IMR-90 (cell line): ENCODE measurements at regions not wholly inside any gene's neighbourhood (a gene's known extent, or its start where the extent isn't known, plus 50 kb on each side); places are given as distances from the start of the nearest gene placed in this dataset.

Source experiments
- ATAC-seq: fragments of 200-7000 bp; cut with Tn5 transposase; 2 replicates; pipeline ENCODE4 v1.9.1; 2020; ENCODE audit warnings: low read depth, mild to moderate bottlenecking, moderate library complexity
- BruUV-seq: library from RNA; stranded (reverse); fragments of 400-500 nt; replicated peaks from 2 replicates; lab custom pipeline; 2021; lab: Mats Ljungman, UMichigan
- CTCF ChIA-PET: fragments of 300-600 bp; formaldehyde crosslinking; extraction: SDS; loops from one replicate; lab custom pipeline; 2021; ENCODE audit warnings: antibody characterized with exemption; lab: Yijun Ruan, JAX
- POLR2A ChIA-PET: fragments of 300-600 bp; sonication (Branson Sonifier 250); formaldehyde crosslinking; loops from one replicate; lab custom pipeline; 2022; ENCODE audit warnings: antibody characterized with exemption; ENCODE audit not compliant: unreplicated experiment; lab: Charles Lee
- DNase-seq: peaks from one replicate; pipeline ENCODE4 v3.0.0; 2013
- H2AFZ ChIP-seq: replicated peaks from 2 replicates; pipeline ENCODE3; 2013; ENCODE audit warnings: low read length, mild to moderate bottlenecking; ENCODE audit not compliant: poor library complexity
- H2AK5ac ChIP-seq: 2 replicates; pipeline ENCODE4 v1.6.1; 2013; ENCODE audit warnings: low read depth, low read length, inconsistent platforms
- H2AK9ac ChIP-seq: replicated peaks from 2 replicates; pipeline ENCODE3; 2013; ENCODE audit warnings: mild to moderate bottlenecking, low read depth, low read length, moderate library complexity; ENCODE audit not compliant: poor library complexity
- H2BK120ac ChIP-seq: 2 replicates; pipeline ENCODE4 v1.6.1; 2013; ENCODE audit warnings: low read depth, low read length, inconsistent platforms
- H2BK15ac ChIP-seq: 3 replicates; pipeline ENCODE4 v1.6.1; 2013; ENCODE audit warnings: low read depth, low read length, inconsistent platforms
- H2BK20ac ChIP-seq: 2 replicates; pipeline ENCODE4 v1.6.1; 2013; ENCODE audit warnings: low read depth, mild to moderate bottlenecking, inconsistent platforms, low read length, moderate library complexity
- H2BK5ac ChIP-seq: 2 replicates; pipeline ENCODE4 v1.6.1; 2013; ENCODE audit warnings: mild to moderate bottlenecking, low read depth, low read length, inconsistent platforms; ENCODE audit not compliant: poor library complexity, severe bottlenecking
- H3K14ac ChIP-seq: replicated peaks from 2 replicates; pipeline ENCODE4 v1.6.1; 2013; ENCODE audit warnings: low read depth, low read length, inconsistent platforms
- H3K18ac ChIP-seq: 2 replicates; pipeline ENCODE4 v1.6.1; 2013; ENCODE audit warnings: low read depth, low read length, control low read depth
- H3K23ac ChIP-seq: 2 replicates; pipeline ENCODE4 v1.6.1; 2013; ENCODE audit warnings: low read depth, low read length, inconsistent platforms
- H3K27ac ChIP-seq: 2 replicates; pipeline ENCODE4 v1.5.1; 2013; ENCODE audit warnings: mild to moderate bottlenecking, control low read depth, low read length; ENCODE audit not compliant: insufficient read depth
- H3K27me3 ChIP-seq: 2 replicates; pipeline ENCODE4 v1.6.1; 2013; ENCODE audit warnings: low read length; ENCODE audit not compliant: control insufficient read depth, insufficient read depth
- H3K36me3 ChIP-seq: 2 replicates; pipeline ENCODE4 v1.6.1; 2013; ENCODE audit warnings: low read length, mixed read lengths; ENCODE audit not compliant: control insufficient read depth, insufficient read depth
- H3K4ac ChIP-seq: 2 replicates; pipeline ENCODE4 v1.6.1; 2013; ENCODE audit warnings: low read depth, low read length, inconsistent platforms
- H3K4me1 ChIP-seq: 2 replicates; pipeline ENCODE4 v1.6.1; 2013; ENCODE audit warnings: low read length, mixed read lengths; ENCODE audit not compliant: control insufficient read depth, insufficient read depth
- H3K4me2 ChIP-seq: 2 replicates; pipeline ENCODE4 v1.6.1; 2013; ENCODE audit warnings: low read depth, mild to moderate bottlenecking, control low read depth, low read length, moderate library complexity
- H3K4me3 ChIP-seq: 2 replicates; pipeline ENCODE4 v1.5.1; 2013; ENCODE audit warnings: low read depth, mild to moderate bottlenecking, control low read depth, low read length, moderate library complexity; ENCODE audit not compliant: insufficient read depth
- H3K56ac ChIP-seq: 2 replicates; pipeline ENCODE4 v1.6.1; 2013; ENCODE audit warnings: low read length, inconsistent platforms; ENCODE audit not compliant: insufficient read depth; ENCODE audit errors: extremely low read depth
- H3K79me1 ChIP-seq, 2 experiments: 2 replicates each; pipeline ENCODE4 v1.6.1; 2013; ENCODE audit warnings: low read length in 2 of 2, inconsistent platforms in 1 of 2, low read depth in 1 of 2
- H3K9ac ChIP-seq: 2 replicates; pipeline ENCODE4 v1.6.1; 2013; ENCODE audit warnings: low read depth, low read length, control low read depth
- H3K9me1 ChIP-seq: 2 replicates; pipeline ENCODE4 v1.6.1; 2013; ENCODE audit warnings: low read length, inconsistent platforms; ENCODE audit not compliant: insufficient read depth
- H3K9me3 ChIP-seq: 2 replicates; pipeline ENCODE4 v1.6.1; 2013; ENCODE audit warnings: low read length; ENCODE audit not compliant: control insufficient read depth, insufficient read depth
- H4K20me1 ChIP-seq: 2 replicates; pipeline ENCODE4 v1.6.1; 2013; ENCODE audit warnings: low read length, inconsistent platforms; ENCODE audit not compliant: insufficient read depth
- H4K5ac ChIP-seq: 2 replicates; pipeline ENCODE4 v1.6.1; 2013; ENCODE audit warnings: mild to moderate bottlenecking, low read depth, low read length, control low read depth
- H4K8ac ChIP-seq, 2 experiments: 2 replicates each; pipeline ENCODE4 v1.6.1; 2013; ENCODE audit warnings: low read depth in 2 of 2, low read length in 2 of 2, control low read depth in 1 of 2, inconsistent platforms in 1 of 2
- H4K91ac ChIP-seq: 2 replicates; pipeline ENCODE4 v1.6.1; 2013; ENCODE audit warnings: low read depth, low read length, inconsistent platforms; ENCODE audit not compliant: insufficient read depth
- BHLHE40 ChIP-seq: fragments of 150-350 bp; IDR thresholded peaks from 2 replicates; pipeline ENCODE4 v1.6.1; 2016; ENCODE audit warnings: mild to moderate bottlenecking, low read depth, low read length
- CEBPB ChIP-seq: IDR thresholded peaks from 2 replicates; pipeline ENCODE4 v1.6.1; 2012; ENCODE audit warnings: low read depth, low read length, improper control_type of control experiment
- CHD1 ChIP-seq: IDR thresholded peaks from 2 replicates; pipeline ENCODE4 v1.6.1; 2012; ENCODE audit warnings: low read depth, low read length, improper control_type of control experiment
- FOS ChIP-seq: fragments of 150-350 bp; IDR thresholded peaks from 2 replicates; pipeline ENCODE4 v1.6.1; 2016; ENCODE audit warnings: low read depth, low read length
- MAFK ChIP-seq: IDR thresholded peaks from 2 replicates; pipeline ENCODE4 v1.6.1; 2012; ENCODE audit warnings: low read depth, low read length, improper control_type of control experiment
- MAZ ChIP-seq: IDR thresholded peaks from 2 replicates; pipeline ENCODE4 v1.6.1; 2012; ENCODE audit warnings: low read depth, mild to moderate bottlenecking, low read length, improper control_type of control experiment, moderate library complexity, borderline replicate concordance
- MXI1 ChIP-seq: IDR thresholded peaks from 2 replicates; pipeline ENCODE4 v1.6.1; 2012; ENCODE audit warnings: low read depth, mild to moderate bottlenecking, low read length, moderate library complexity, borderline replicate concordance
- NFE2L2 ChIP-seq: fragments of 150-350 bp; IDR thresholded peaks from 2 replicates; pipeline ENCODE4 v1.6.1; 2016; ENCODE audit warnings: low read depth, mild to moderate bottlenecking, low read length
- POLR2A ChIP-seq: IDR thresholded peaks from 2 replicates; pipeline ENCODE4 v1.6.1; 2012; ENCODE audit warnings: mild to moderate bottlenecking, low read depth, low read length
- RAD21 ChIP-seq: IDR thresholded peaks from 2 replicates; pipeline ENCODE4 v1.6.1; 2012; ENCODE audit warnings: low read length, improper control_type of control experiment
- RFX5 ChIP-seq: IDR thresholded peaks from 2 replicates; pipeline ENCODE4 v1.8.0; 2012; ENCODE audit warnings: low read depth, mild to moderate bottlenecking, low read length, moderate library complexity
- SMC3 ChIP-seq: fragments of 150-350 bp; IDR thresholded peaks from 2 replicates; pipeline ENCODE4 v1.6.1; 2016; ENCODE audit warnings: low read depth, mild to moderate bottlenecking, antibody characterized with exemption, low read length, moderate library complexity
- WGBS, 2 experiments: methylation state at CpG; one replicate each; pipeline versions ENCODE4 v1.1.5 to v1.1.7; 2013; ENCODE audit warnings: missing lambda C conversion rate in 2 of 2; ENCODE audit not compliant: insufficient read length in 1 of 2; ENCODE audit errors: extremely low coverage in 2 of 2; 5-methylcytosine and 5-hydroxymethylcytosine counted together
- dilution Hi-C: fragments of 300-500 bp; cut with HindIII; formaldehyde crosslinking; loops from one replicate; pipeline ENCODE4 v1.14.3; 2018; ENCODE audit warnings: low sequenced_read_pairs; ENCODE audit not compliant: unreplicated experiment
- in situ Hi-C: fragments of 300-500 bp; cut with MboI; formaldehyde crosslinking; loops from 3 replicates; pipeline ENCODE4 v1.14.3; 2019; ENCODE audit warnings: low sequenced_read_pairs, inconsistent platforms, mixed read lengths
- intact Hi-C: fragments of 100-400 bp; cut with micrococcal nuclease; formaldehyde crosslinking; loops from 2 replicates; pipeline ENCODE4 v1.10.0; 2022
- TF ChIP-seq, protein P1 (sequence below): conservative IDR thresholded peaks from 2 replicates; pipeline ENCODE4 v1.5.1; 2012; ENCODE audit warnings: mild to moderate bottlenecking, low read depth, low read length, improper control_type of control experiment
- TF ChIP-seq, protein P2 (sequence below): fragments of 150-350 bp; IDR thresholded peaks from 2 replicates; pipeline ENCODE4 v1.6.1; 2017; ENCODE audit warnings: mild to moderate bottlenecking, antibody characterized with exemption, low read length, low read depth
- TF ChIP-seq, protein P3 (sequence below): fragments of 150-350 bp; IDR thresholded peaks from 2 replicates; pipeline ENCODE4 v1.6.1; 2016; ENCODE audit warnings: low read depth, mild to moderate bottlenecking, low read length, moderate library complexity, borderline replicate concordance

DNA sequence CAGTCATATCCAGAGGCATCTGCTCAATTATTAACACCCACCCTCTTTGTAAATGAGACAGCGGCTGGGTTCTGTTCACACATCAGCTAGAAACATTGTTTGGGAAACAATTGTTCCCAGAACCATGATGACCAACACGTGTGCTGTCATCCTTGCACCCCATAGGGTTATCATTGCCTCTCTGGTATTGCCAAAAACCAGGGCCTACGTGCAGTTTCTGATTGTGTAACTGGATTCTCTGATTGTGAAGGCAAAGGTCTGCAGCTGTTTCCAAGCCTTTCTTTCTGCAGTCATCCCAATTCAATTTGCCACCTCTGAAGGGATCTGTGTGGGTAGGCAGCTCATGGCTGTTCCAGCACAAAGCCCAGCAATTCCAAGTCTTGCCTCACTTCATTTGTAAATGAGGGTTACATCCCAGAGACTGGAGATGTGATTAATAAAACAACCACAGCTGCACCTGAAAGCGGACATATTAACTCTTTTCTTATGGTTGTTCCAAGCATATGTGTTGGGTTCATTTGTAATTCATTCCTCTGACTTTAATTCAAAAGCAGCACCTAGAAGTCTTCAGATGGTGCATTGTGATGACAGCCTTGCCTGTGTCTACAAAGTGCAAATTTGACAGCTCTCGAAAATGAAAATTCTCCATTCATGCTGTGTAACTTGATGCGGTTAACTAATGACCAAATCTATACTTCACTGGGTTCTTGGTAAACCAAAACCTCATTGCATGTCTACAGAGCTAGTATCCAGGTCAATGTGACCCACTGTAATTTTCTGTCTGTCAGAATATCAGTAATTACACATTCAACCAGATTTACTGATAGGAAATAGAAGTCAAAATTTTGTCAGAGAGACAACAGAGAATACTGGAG lies 66.6 kb downstream of the YIPF5 start:
- Histone ChIP-seq H3K9me3 (no peaks in the 10 kb centered on the region), H2AK5ac (no peak overlapping the region), H4K8ac (no peak overlapping the region), H2BK20ac (no peak overlapping the region), H4K5ac (no peak overlapping the region), H3K18ac (peak overlapping the region; percentile 51; the same call in 1 of the 2 replicates), H3K27ac (no peak overlapping the region), H3K14ac (no peak overlapping the region), H3K4me2 (no peak overlapping the region), H2AFZ (no peak overlapping the region), H2BK15ac (no peak overlapping the region), H3K23ac (no peak overlapping the region), H3K4me3 (no peak overlapping the region), H4K20me1 (no peaks in the 10 kb centered on the region), H3K56ac (no peak overlapping the region), H2BK5ac (no peak overlapping the region), H3K9me1 (no peaks in the 10 kb centered on the region), H3K36me3 (no peaks in the 10 kb centered on the region), H4K91ac (no peak overlapping the region), H3K9ac (no peak overlapping the region), H3K4me1 (peaks cover 2% of the 10 kb centered on the region; the same call in 1 of the 2 replicates), H2BK120ac (no peak overlapping the region), H3K4ac (no peak overlapping the region), H3K79me1 (no peaks in the 10 kb centered on the region), H2AK9ac (no peak overlapping the region), H3K27me3 (no peaks in the 10 kb centered on the region)
- intact Hi-C loops (no loop called here), in situ Hi-C loops (no loop called here), dilution Hi-C loops (no loop called here)
- ChIA-PET POLR2A (no interaction called here), CTCF (interaction anchor here (1.2 kb wide), 1 partner anchor 32 kb away, joined by 3 read pairs; no protein-coding TSS in a partner anchor)
- DNase-seq (no peak), ATAC-seq (no peak)
- no TSS peak for BruUV-seq
- WGBS, 2 experiments = 100% methylated on average over 2 of the region's 6 CpGs; no CpG with 5 or more reads in 1 of the 2 experiments
- TF ChIP-seq, protein P1, sequence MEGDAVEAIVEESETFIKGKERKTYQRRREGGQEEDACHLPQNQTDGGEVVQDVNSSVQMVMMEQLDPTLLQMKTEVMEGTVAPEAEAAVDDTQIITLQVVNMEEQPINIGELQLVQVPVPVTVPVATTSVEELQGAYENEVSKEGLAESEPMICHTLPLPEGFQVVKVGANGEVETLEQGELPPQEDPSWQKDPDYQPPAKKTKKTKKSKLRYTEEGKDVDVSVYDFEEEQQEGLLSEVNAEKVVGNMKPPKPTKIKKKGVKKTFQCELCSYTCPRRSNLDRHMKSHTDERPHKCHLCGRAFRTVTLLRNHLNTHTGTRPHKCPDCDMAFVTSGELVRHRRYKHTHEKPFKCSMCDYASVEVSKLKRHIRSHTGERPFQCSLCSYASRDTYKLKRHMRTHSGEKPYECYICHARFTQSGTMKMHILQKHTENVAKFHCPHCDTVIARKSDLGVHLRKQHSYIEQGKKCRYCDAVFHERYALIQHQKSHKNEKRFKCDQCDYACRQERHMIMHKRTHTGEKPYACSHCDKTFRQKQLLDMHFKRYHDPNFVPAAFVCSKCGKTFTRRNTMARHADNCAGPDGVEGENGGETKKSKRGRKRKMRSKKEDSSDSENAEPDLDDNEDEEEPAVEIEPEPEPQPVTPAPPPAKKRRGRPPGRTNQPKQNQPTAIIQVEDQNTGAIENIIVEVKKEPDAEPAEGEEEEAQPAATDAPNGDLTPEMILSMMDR = no peak
- no peak for TF ChIP-seq RFX5
- TF ChIP-seq CHD1 = no peak
- no peak for TF ChIP-seq POLR2A
- TF ChIP-seq NFE2L2 = no peak
- TF ChIP-seq, protein P2, sequence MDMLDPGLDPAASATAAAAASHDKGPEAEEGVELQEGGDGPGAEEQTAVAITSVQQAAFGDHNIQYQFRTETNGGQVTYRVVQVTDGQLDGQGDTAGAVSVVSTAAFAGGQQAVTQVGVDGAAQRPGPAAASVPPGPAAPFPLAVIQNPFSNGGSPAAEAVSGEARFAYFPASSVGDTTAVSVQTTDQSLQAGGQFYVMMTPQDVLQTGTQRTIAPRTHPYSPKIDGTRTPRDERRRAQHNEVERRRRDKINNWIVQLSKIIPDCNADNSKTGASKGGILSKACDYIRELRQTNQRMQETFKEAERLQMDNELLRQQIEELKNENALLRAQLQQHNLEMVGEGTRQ = no peak
- no peak for TF ChIP-seq MAZ
- TF ChIP-seq RAD21 = no peak
- TF ChIP-seq BHLHE40 = no peak
- TF ChIP-seq FOS = no peak
- no peak for TF ChIP-seq MAFK
- TF ChIP-seq, protein P3, sequence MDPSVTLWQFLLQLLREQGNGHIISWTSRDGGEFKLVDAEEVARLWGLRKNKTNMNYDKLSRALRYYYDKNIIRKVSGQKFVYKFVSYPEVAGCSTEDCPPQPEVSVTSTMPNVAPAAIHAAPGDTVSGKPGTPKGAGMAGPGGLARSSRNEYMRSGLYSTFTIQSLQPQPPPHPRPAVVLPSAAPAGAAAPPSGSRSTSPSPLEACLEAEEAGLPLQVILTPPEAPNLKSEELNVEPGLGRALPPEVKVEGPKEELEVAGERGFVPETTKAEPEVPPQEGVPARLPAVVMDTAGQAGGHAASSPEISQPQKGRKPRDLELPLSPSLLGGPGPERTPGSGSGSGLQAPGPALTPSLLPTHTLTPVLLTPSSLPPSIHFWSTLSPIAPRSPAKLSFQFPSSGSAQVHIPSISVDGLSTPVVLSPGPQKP = no peak
- no peak for TF ChIP-seq CEBPB
- TF ChIP-seq MXI1 = no peak
- no peak for TF ChIP-seq SMC3
